Keratinocyte (primary cell): ENCODE measurements at regions not wholly inside any gene's neighbourhood (a gene's known extent, or its start where the extent isn't known, plus 50 kb on each side); places are given as distances from the start of the nearest gene placed in this dataset.

Experiments used
- DNase-seq: peaks from one replicate; pipeline ENCODE4 v3.0.0-alpha.2; 2011; ENCODE audit warnings: low read depth, missing footprints, low spot score
- FAIRE-seq: peaks from 2 replicates; lab custom pipeline; 2011; peaks lifted over from hg19 to GRCh38; lab: Jason Lieb, UNC
- H2AFZ ChIP-seq: 2 replicates; pipeline ENCODE4 v1.6.0; 2012; ENCODE audit warnings: low read length, control low read depth, inconsistent platforms; ENCODE audit not compliant: control insufficient read depth
- H3K27ac ChIP-seq: 2 replicates; pipeline ENCODE4 v1.5.1; 2011; ENCODE audit warnings: low read length; ENCODE audit not compliant: control insufficient read depth, insufficient read depth
- H3K27me3 ChIP-seq: 3 replicates; pipeline ENCODE4 v1.6.0; 2011; ENCODE audit warnings: low read length; ENCODE audit not compliant: control insufficient read depth, insufficient read depth; ENCODE audit errors: extremely low read depth
- H3K36me3 ChIP-seq, 2 experiments: 2 replicates in 1 of 2; 3 replicates in 1 of 2; pipeline ENCODE4 v1.5.1; 2011; ENCODE audit warnings: low read length in 2 of 2, mild to moderate bottlenecking in 1 of 2; ENCODE audit not compliant: control insufficient read depth in 2 of 2, insufficient read depth in 2 of 2; ENCODE audit errors: extremely low read depth in 1 of 2
- H3K4me1 ChIP-seq: 3 replicates; pipeline ENCODE4 v1.5.1; 2011; ENCODE audit warnings: low read length; ENCODE audit not compliant: control insufficient read depth, insufficient read depth; ENCODE audit errors: extremely low read depth
- H3K4me2 ChIP-seq: 3 replicates; pipeline ENCODE4 v1.6.0; 2011; ENCODE audit warnings: low read depth, low read length; ENCODE audit not compliant: control insufficient read depth, insufficient read depth; ENCODE audit errors: extremely low read depth
- H3K4me3 ChIP-seq, 3 experiments: fragments of 200-600 bp in 1 of 3; sonication (generic) in 1 of 3; 2 replicates in 2 of 3; 3 replicates in 1 of 3; pipeline ENCODE4 v1.5.1; 2011 to 2016; ENCODE audit warnings: low read length in 3 of 3, mild to moderate bottlenecking in 3 of 3, control low read depth in 2 of 3, inconsistent platforms in 1 of 3, low read depth in 1 of 3, mixed read lengths in 1 of 3, mixed run types in 1 of 3, moderate library complexity in 1 of 3; ENCODE audit not compliant: control insufficient read depth in 2 of 3, insufficient read depth in 2 of 3; ENCODE audit errors: extremely low read depth in 1 of 3
- H3K79me2 ChIP-seq: 2 replicates; pipeline ENCODE4 v1.6.0; 2012; ENCODE audit warnings: low read length; ENCODE audit not compliant: control insufficient read depth, insufficient read depth
- H3K9ac ChIP-seq: 3 replicates; pipeline ENCODE4 v1.6.0; 2011; ENCODE audit warnings: low read length; ENCODE audit not compliant: control insufficient read depth, insufficient read depth; ENCODE audit errors: extremely low read depth
- H3K9me1 ChIP-seq: 3 replicates; pipeline ENCODE4 v1.6.0; 2011; ENCODE audit warnings: low read length; ENCODE audit not compliant: control insufficient read depth, insufficient read depth; ENCODE audit errors: extremely low read depth
- H3K9me3 ChIP-seq: 2 replicates; pipeline ENCODE4 v1.5.1; 2012; ENCODE audit warnings: low read depth, low read length; ENCODE audit not compliant: control insufficient read depth
- H4K20me1 ChIP-seq: 3 replicates; pipeline ENCODE4 v1.6.0; 2011; ENCODE audit warnings: low read length; ENCODE audit not compliant: control insufficient read depth, insufficient read depth; ENCODE audit errors: extremely low read depth
- EZH2 ChIP-seq: IDR thresholded peaks from one replicate; pipeline ENCODE4 v1.6.1; 2012; ENCODE audit warnings: inconsistent platforms, mild to moderate bottlenecking, low read length, moderate library complexity
- dilution Hi-C: fragments of 300-500 bp; cut with MboI; formaldehyde crosslinking; loops from one replicate; pipeline ENCODE4 v1.7.0; 2020; ENCODE audit warnings: low sequenced_read_pairs; ENCODE audit not compliant: extremely low pct_ligation_motif_present
- TF ChIP-seq, protein P1 (sequence below), 3 experiments: IDR thresholded peaks in 1 of 3; conservative IDR thresholded peaks in 1 of 3; optimal IDR thresholded peaks in 1 of 3; 2 replicates in 2 of 3; 3 replicates in 1 of 3; pipeline versions ENCODE3 to v1.5.1; 2011; ENCODE audit warnings: low read length in 3 of 3, mild to moderate bottlenecking in 3 of 3, moderate library complexity in 2 of 3, control low read depth in 1 of 3, inconsistent platforms in 1 of 3; ENCODE audit not compliant: insufficient read depth in 2 of 3; ENCODE audit errors: extremely low read depth in 1 of 3

DNA sequence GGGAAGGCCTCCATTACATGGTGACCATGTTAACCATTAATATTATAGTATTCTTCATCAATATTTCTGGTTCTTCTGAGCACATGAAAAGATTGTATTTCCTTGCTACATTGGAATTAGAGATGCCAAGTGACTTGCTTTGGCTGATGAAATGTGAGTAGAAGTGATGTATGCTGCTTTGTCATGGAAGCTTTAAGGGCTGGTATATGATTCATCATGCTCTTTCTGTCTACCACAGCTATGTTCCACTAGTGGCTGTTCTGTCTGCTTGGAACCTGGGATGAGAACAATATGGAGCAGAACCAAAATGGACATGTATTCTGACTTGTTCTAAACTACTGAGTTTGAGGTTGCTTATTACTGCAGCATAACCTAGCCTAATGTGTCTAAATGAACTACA lies 163.3 kb downstream of the TM2D1 start:
- DNase-seq (no peak), FAIRE-seq (peak; percentile 36)
- dilution Hi-C loops = no loop called here
- no peaks in the 10 kb centered on the region for H3K4me1 ChIP-seq
- H3K36me3 ChIP-seq = no peaks in the 10 kb centered on the region
- TF ChIP-seq, protein P1, sequence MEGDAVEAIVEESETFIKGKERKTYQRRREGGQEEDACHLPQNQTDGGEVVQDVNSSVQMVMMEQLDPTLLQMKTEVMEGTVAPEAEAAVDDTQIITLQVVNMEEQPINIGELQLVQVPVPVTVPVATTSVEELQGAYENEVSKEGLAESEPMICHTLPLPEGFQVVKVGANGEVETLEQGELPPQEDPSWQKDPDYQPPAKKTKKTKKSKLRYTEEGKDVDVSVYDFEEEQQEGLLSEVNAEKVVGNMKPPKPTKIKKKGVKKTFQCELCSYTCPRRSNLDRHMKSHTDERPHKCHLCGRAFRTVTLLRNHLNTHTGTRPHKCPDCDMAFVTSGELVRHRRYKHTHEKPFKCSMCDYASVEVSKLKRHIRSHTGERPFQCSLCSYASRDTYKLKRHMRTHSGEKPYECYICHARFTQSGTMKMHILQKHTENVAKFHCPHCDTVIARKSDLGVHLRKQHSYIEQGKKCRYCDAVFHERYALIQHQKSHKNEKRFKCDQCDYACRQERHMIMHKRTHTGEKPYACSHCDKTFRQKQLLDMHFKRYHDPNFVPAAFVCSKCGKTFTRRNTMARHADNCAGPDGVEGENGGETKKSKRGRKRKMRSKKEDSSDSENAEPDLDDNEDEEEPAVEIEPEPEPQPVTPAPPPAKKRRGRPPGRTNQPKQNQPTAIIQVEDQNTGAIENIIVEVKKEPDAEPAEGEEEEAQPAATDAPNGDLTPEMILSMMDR (optimal IDR thresholded peaks at IDR 0.05 in 1 of 3, IDR thresholded peaks at IDR 0.05 in 1 of 3, conservative IDR thresholded peaks at IDR 0.05 in 1 of 3; ENCODE audit: extremely low read depth in 1 of 3, insufficient read depth in 2 of 3, low read length in 3 of 3) = no peak
- no peak for TF ChIP-seq EZH2
- H3K9ac ChIP-seq = no peak overlapping the region
- H4K20me1 ChIP-seq = no peaks in the 10 kb centered on the region
- H3K79me2 ChIP-seq = no peaks in the 10 kb centered on the region
- H3K27ac ChIP-seq = no peak overlapping the region
- no peak overlapping the region for H3K4me3 ChIP-seq
- H3K9me3 ChIP-seq = peaks cover 6% of the 10 kb centered on the region
- no peaks in the 10 kb centered on the region for H3K9me1 ChIP-seq
- H3K4me2 ChIP-seq = no peak overlapping the region
- H3K27me3 ChIP-seq = no peaks in the 10 kb centered on the region
- no peak overlapping the region for H2AFZ ChIP-seq

DNA sequence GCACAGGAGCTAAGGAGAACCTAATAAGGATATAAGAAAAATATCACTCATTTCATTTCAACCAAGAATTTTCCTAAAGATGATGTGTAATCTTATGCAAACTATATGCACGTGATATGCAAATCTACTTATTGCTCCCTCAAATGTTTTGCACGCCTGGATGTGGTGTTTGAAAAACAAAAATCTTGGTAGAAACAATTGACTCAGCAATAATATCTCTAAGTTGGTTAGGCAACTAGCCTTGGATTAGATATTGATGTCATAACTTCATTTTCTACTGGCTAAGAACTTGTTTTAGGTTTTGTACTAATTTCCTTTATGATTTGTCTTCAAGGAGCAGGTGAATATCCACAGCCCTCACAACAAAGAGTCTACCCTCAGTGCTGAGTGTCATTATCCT lies 164.6 kb downstream of the TM2D1 start:
- H3K9me3 ChIP-seq = no peaks in the 10 kb centered on the region
- H3K27me3 ChIP-seq = no peaks in the 10 kb centered on the region
- dilution Hi-C loops = no loop called here
- no peak overlapping the region for H3K27ac ChIP-seq
- no peaks in the 10 kb centered on the region for H3K36me3 ChIP-seq
- no peak overlapping the region for H3K9ac ChIP-seq
- H3K4me1 ChIP-seq = no peaks in the 10 kb centered on the region
- H4K20me1 ChIP-seq = no peaks in the 10 kb centered on the region
- H3K79me2 ChIP-seq = no peaks in the 10 kb centered on the region
- no peak overlapping the region for H3K4me3 ChIP-seq
- no peak for FAIRE-seq
- TF ChIP-seq, protein P1 (optimal IDR thresholded peaks at IDR 0.05 in 1 of 3, IDR thresholded peaks at IDR 0.05 in 1 of 3, conservative IDR thresholded peaks at IDR 0.05 in 1 of 3; ENCODE audit: extremely low read depth in 1 of 3, insufficient read depth in 2 of 3, low read length in 3 of 3) = no peak
- no peak for TF ChIP-seq EZH2
- H2AFZ ChIP-seq = no peak overlapping the region
- no peaks in the 10 kb centered on the region for H3K9me1 ChIP-seq
- DNase-seq = no peak
- H3K4me2 ChIP-seq = no peak overlapping the region
